ENCODE measurements at regions not wholly inside any gene's neighbourhood (a gene's known extent, or its start where the extent isn't known, plus 50 kb on each side); places are given as distances from the start of the nearest gene placed in this dataset.

DNA sequence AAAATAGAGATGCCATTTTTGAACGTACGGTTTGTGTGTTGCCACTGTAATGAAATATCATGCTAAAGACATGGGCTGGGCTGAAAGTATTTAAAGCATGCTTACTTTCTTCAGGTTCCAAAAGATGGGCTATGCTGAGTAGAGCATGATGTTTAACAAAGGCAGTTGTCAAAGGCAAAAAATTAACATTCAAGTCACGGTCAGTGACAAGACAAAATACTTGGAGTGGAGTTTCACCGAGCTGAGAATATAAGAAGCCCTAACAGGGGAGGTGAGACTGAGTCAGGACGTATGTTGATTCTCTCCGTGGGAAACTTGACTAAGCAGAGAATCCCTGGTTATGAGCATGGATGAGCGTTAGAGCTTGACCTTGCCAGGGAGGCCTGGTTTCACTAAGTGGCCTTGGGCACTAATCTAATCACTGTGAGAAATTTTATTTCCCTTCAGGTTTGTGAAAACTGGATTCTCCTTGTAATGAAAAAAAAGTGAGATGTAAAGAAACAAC is 218.2 kb upstream of the ADAMTS9 start:
- no peak for DNase-seq

DNA sequence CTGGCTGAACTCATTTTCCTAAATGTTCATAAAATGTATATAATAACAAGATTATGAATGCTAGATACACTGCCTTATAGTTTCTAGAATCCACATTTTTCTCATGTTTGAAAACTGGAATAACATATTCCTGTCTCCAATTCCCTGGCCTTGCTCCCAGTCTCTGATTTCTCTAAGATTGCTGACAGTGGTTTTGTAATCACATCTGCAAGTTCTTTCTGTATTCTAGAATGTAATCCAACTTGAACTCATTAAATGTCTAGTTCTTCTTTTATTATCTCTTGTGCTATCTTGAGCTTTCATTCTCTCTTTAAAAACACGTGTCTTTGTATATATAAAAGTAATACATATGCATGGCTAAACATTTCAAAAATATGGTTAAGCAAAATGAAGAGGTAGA is 215.2 kb upstream of the ADAMTS9 start:
- DNase-seq = no peak

DNA sequence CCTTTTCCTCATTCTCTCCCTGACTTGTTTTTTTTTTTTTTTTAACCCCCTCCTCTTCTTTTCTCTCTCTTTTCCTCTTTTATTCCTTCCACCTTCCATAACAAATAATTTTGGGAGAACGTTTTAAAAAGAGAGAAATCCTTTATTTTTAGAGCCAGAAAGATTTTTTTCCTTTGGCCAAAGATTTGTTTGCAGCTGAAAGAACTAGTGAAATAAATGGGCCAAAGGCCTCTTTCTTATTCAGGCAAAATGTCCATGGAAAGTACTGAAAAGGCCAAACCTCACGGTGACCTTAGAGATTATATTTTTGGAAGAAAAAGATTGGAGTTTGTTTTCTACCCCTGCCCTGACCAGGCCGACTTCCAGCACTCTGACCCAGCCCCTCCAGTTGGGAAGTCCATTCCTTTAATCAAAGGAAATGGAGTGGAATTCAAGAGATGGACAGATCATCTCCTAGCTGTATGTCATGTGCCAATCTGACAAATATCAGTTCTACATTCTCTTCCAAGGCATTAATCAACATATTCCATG is 214.3 kb upstream of the ADAMTS9 start:
- DNase-seq = no peak

DNA sequence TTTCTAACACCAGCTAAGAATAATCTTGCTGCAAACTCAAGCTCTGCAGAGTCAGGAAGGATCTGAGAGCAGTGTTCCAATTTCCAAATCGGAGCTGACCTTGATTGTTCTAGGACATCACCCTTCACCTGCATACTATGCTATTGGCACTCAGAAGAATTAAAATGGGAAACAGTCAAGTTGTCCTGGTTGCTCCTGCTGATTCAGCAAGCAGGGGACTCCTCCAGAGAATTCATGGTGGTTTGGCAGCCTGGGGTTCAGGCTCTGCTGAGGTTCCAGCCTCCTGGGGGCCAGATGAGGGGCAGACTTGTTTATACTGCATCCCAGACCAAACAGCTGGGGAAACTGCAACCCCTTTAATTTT is 213.7 kb upstream of the ADAMTS9 start:
- no peak for DNase-seq

DNA sequence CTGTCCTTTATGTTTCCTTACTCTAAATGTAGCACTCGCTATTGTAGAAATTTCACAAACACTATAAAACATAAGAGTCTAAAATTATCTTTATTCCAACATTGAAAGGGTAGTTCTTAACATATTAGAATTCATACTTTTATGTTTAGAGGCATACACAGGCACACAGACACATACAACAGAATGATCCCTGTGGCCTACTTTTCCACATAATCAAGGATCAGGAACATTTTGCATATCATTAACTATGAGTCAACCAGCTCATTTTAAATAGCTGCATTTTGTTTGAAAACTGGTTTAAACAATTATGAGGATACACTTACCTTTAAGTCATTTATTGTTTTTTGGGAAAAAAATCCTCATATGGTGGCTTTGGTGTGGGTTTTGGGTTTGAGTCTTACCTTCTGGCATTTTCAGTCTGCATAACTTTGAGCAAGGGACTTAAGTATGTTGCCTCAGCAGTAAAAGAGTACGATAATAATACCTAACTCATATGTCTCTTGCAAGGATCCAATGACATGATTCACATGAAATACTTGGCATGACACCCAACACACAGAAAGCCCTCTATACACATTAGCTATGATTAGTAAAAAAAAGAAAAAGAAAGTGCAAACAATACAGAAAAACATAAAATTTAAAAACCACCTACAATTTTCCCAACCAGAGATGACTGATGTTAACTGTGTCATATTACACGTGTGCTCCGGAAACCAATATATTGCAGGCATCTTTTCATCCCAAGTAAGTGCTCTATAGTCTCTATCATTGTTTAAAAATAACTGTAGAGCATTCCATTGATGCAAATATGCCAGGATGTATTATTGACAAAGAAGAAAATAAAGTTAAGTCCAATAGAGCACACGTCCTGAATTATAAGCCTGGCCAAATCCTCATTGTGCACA is 213.1 kb upstream of the ADAMTS9 start:
- DNase-seq = no peak

DNA sequence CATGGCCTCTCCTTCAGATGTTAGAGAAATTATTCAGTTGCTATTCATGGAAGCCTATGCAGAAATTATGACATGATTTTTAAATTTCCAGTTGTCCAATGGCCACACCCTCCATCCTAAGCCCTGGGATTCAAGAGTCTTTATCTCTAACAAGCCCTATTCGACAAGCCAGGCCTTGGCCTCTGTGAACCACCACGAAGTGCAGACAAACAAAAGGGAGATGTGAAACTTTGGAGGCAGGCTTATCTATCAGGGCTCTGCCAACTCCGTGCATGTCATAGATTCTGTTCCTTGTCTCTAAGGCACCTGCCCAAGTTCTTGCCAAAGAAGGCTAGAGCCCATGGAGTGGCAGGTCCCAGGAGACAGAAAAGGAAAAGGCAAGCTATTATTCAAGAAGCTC is 212.4 kb upstream of the ADAMTS9 start:
- DNase-seq = no peak

DNA sequence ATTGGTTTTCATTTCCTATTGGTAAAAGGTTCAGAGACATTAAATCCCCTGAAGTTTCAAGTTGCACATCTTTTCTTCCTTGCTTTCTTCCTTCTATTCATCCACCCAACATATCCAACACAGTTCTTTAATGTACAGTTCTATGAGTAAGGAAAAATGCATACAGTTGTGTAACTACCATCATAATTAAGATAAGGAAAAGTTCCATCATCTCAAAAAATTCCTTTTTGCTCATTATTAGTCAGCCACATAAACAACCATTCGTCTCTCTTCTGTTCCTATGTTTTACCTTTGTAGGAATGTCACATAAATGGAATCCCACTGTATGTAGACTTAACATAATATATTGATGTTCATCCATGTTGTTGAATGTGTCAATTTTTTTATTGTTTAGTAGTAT is 211.1 kb upstream of the ADAMTS9 start:
- DNase-seq = no peak

DNA sequence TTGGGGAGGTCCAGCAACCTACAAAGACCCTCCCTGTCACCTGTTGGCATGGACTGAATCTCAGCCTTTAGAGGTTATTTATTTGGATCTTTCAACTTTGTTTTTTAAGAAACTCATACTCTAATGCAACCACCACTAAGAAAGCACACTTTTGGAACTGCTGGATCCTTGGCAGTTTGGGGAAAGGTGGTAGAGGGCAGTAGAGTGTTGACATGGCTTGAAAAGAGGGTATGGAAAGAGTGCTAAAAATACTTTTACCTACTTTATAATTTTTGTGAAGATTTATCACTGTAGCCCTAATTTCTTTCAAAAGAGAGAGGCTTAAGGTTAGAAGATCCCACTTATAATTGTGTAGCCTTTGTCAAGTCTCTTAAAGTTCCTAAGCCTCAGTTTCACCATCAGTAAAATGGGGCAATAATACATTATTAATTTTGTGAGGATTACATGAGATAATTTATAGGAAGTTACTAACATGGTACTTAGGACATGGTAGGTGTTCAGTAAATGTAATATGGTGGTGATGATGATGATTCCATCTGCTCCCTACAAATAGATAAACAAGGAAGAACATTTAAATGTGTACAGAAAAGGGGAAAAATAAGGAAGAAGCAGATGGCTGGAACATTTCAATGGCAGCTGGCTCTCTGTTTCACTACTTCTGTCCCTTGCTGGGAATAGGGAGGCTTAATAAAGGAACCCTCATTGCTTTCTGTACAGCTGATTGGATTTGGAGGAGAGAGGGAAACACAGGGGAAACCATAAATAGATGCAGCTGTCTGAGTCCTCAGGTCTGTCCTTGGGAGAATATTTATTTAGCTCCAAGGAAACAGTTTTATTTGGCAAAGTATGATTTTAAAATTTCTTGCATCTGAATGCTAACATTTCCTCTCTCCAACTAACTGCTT is 208.4 kb upstream of the ADAMTS9 start:
- no peak for DNase-seq

DNA sequence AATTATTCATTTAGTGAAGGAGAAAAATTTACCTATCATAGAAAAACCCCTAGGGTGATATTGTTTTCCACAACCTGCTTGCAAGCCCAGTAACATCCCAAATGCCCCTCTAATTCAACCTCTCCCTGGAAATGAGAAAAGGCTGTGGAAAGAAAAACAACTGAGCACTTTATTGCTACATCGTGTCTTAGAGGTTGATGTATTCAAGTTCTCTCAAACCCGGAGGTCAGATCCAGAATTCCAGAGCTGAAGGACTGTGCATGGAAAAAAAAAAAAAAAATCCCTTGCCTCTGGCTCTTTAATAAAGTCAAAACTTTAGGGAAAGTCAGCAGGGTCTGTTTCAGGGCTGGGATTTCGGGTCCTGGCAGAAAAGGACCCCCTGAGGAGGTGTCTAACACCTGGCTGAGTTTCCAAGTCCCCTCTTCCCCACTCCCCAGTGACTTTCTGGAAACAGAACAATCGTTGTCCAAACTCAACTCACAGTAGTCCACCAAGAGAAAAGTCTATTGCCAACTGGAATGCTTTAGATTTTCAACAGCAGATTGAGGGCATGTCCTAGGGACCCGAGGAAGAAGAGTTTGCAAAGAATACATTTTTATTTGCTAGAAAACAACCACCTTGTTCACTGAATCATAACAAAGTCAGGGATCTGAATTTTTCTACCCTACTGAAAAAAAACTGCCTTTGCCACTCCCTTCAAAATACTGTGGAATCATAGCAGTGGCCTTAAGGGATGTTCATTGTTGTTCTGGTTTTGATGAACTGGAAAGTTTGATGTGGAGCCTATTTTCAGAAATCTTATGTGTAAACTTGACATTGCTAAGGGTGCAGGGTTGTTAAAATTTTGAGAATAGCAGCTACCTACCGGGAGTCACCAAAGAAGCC is 207.5 kb upstream of the ADAMTS9 start:
- DNase-seq = no peak

DNA sequence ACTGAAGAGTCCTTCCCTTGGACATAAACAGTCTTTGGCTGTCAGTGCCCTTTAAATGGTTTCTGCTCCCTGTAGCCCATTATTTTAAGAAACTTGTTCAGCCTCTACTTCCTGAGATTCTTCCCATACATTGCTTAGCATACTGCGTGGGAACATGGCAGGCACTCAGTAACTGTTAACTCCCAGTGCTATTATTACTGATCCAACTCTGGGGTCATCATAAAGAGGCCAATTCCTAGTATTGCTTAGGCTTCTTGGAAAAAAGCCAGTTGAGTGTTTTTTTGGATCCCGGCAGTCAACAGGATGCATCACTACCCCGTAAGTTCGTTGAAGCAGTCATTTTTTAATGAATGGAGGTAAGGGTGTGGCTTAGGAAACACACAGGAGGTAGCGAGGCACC is 206.2 kb upstream of the ADAMTS9 start:
- no peak for DNase-seq

DNA sequence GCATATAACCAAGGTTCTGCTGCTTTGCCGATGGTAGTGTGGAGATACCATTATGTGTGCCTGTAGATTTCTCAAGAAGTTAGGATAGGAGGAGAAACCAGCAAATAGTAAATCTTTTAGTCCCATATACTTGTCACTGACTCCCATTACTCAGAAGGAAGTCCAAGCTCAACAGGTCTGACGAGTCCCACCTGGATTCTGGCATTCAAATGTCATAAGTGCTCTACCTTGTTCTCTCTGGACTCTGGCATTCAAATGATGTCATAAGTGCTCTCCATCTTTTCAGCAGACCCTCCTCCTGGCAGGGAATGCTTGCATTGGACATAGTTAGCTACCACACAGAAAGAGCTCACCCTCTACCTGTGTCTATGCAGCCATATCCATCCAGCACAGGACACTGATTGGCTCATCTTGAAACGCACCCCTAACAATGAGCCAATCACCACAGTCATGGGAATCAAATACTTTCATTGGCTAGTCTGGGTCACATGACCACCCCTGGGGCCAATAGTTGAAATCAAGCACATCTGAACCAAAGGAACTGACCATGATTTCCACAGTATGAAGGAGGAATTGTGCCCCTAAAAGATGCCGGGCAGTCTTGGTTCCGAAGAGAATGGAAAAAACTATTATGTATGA is 205.0 kb upstream of the ADAMTS9 start:
- no peak for DNase-seq

DNA sequence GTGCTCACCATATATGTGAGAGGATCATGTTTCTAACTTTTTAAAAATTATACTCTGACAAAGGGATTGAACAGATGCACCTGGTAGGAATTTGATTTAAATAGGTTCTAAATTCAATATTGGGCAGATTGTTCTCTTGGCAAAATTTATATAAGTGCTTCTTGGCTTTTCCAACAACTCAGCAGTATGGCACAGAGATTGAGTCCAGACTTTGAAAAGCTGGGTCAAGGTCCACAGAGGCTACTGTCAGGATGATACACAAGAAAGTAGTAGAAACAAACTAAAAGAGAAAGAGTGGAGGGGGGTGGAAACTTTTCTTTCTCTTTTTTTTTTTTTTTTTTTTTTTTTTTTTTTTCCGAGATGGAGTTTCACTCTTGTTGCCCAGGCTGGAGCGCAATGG is 203.2 kb upstream of the ADAMTS9 start:
- no peak for DNase-seq

DNA sequence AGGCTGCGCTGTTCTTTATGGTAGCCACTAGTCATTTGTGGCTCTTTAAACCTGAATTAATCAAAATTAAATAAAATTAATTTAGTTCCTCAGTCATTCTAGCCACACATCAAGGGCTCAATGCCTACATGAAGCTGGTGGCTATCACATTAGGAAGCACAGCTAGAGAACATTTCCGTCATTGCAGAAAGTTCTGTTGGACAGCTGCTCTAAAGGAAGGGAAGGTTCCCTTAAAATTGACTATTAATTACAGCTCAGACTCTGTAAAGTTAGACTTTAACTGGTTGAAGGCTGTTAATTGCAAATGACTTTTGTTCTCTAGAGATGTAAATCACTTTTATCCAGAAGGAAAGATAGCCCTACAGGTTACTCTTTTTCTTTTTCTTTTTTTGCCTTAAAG is 202.7 kb upstream of the ADAMTS9 start:
- DNase-seq = no peak

DNA sequence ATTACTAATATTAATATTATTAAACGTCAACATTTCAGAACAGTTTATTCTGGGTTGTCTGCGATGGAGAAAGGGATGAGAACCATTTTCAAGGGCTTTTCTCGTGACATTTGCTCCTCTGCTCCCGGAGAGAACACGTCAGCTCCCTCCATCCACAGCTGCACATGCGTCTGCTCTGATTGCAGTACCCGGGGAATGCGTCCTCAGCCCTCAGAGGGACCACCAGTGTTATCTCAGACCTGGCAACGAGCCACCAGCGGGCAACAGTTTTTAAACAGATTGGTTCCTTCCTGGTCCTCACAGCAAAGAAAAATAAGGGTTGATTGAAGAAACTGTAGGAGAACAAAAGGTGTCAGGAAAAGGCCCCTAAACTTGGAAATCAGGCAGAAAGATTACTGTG is 202.2 kb upstream of the ADAMTS9 start:
- no peak for DNase-seq

DNA sequence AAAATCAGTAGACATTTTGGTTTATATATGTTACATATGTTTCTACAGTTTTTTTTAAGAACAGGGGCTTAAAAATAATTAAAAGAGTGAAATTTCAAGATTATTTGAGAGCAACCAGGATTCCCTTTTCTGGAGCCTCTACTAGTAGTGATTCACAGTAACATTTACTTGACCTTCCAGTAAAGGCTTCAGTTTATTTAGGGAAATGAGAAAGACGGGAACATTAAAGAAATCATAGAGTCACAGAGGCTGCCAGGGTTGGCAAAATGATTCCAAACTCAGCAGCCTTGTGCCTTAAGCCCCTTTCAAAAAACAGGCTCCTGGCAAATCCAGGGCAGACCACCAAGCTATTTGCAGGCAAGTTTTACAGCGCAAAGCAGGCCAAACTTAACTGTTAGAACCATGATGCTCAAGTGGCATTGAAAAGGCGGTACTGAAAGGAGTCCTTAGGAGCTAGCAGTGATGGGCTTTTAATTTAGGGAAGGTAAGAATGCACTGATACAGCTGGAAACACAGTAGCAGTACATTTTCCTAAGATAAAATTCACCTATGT is 201.1 kb upstream of the ADAMTS9 start:
- DNase-seq = no peak

DNA sequence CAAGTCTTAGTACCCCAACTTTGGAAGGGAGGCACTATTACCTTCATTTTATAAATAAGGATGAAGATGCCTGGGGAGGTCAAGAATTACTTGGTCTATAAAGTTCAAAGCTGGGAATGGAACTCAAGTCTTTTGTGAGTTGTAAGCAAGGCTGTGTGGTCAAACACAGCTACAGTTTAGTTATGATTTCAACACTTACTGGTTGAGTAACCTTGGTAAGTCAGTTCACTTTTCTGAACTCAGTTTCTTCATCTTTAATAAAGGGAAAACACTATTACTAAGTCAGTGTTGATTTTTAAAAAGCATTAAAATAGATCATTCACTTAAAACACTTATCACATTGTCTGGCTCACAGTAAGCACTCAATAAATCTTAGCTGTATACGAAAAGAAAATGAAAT is 200.4 kb upstream of the ADAMTS9 start:
- DNase-seq = no peak

DNA sequence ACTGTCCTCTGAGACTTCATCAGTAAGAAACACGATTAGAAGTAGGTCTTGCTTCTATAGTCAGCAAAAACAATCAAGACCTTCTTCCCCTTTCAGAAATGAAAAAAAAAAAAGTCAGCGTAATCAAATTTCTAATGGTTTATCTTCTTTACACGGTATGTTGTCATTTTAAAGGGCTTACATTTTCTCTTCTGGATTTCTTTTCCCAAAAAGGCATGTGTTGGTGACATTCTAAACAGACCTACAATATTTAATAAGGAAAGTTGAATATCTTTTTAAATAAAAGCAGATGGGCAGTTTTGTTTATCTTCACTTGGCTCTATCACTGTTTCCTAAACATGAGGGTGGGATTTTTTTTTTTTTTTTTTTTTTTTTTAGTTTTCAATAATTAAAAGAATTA is 197.3 kb upstream of the ADAMTS9 start:
- DNase-seq = no peak

DNA sequence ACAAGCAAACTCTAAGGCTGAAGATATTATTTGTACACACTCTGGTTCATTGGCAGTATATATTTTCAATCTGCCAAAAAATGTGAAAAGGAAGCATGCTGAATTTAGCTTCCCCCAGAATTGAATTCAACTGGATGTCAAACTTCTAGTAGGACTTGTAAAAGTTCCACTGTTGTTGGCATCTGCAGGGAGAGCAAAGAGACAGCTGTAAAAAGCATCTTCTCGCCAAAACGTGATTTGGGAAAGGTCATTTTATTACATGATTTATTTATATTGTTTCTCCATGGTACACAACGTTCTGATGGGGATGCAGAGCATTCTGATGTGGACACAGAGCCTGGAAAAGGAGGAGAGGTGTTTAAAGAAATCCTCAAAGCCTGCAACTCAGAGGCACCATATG is 196.7 kb upstream of the ADAMTS9 start:
- DNase-seq = no peak

DNA sequence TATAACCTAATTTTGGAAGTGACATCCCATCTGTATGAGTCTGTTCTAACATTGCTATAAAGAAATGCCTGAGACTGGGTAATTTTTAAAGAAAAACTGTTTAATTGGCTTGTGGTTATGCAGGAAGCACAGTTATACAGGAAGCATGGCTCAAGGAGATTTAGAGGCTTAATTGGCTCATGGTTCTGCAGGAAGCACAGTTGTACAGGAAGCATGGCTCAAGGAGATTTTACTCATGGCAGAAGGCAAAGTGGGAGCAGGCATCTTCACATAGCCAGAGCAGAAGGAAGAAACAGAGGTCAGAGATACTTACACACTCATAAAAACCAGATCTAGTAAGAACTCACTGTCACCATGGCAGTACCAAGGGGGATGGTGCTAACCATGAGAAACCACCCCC is 193.1 kb upstream of the ADAMTS9 start:
- DNase-seq = no peak

DNA sequence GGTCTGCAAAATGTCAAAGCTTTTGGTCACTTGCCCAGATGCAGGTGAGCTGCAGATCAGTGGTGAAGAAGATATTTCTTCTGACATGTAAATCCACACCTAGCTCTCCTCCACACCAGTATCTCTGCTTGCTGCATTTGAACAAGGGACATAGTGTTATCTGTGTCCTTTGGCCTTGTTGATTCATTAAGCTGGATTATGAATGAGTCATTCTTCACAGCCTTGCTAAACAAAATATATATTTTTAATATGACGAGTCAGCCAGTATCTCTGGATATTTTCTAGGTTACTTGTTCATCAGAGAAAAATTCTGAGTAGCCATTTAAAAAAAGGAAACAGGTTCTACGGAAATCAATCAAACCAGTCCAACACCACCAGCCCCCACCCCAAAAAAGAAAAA is 190.6 kb upstream of the ADAMTS9 start:
- no peak for DNase-seq

DNA sequence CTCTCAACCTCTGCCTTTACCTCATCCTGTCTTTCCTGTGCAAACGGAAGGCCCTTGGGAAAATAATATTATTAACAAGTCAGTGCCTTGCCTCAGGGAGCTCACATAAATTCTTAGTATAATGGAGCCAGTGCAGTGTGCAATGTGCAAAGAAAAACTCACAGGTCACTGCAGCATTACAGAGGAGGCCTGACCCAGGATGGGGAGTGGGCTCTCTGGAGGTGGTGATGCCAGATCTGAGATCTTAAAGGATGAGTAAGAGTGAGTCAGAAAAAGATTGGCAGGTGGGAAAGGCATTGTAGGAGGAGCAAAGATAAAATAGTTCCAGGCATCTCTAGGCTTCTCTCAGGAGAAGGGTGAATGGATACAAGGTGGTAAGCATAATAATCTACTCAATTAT is 185.6 kb upstream of the ADAMTS9 start:
- no peak for DNase-seq

DNA sequence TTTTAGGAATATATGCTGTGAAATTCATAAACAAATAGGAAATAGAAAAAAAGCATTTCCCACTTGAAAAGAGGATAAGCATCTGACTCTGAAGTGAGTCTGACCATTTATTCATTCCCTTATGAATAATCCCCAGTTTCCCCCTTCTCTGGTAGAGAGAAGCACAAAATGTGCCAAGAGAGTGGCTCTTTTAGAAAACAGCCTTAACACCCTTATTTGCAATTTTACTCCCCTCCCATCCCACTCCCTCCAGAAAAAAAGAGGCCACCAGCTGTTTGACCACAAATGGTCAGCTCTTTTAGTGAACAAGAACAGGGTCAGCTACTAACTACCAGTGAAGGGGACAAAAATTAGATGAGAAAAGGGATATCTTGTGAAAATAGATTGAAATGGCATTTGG is 184.5 kb upstream of the ADAMTS9 start:
- peak; percentile 15 for DNase-seq
